ENCODE measurements at regions not wholly inside any gene's neighbourhood (a gene's known extent, or its start where the extent isn't known, plus 50 kb on each side); places are given as distances from the start of the nearest gene placed in this dataset.

DNA sequence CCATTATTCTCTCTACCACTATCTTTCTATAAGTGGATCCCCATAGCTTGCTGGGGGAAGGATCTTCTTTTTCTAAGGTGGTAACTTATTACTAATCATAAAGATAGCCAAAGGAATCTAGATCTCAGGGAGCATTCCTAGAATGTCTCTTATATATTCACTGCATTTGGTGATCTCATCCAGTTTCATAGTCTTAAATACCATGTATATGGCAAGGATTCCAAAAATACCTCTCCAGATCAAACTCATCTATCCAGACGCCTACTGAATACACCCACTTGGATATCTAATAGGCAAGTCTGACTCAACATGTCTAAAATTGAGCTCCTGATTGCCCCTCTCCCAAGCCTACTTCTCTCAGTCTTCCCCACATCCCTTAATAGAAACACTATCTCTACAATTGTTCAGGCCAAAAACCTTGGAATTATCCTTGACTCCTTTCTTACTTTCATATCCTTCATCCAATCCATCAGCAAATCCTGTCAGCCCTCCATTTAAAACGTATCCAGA is 264.4 kb downstream of the HACE1 start:
- H3K4me1 ChIP-seq (ENCODE audit: control insufficient read depth, extremely low read depth, insufficient read depth, low read length) = peaks cover 3% of the 10 kb centered on the region
- no peak overlapping the region for H3K27ac ChIP-seq (ENCODE audit: insufficient read depth, low read depth, low read length)
- BruUV-seq (replicated peaks) = no TSS peak
- dilution Hi-C loops (cut with MboI; ENCODE audit: extremely low pct_ligation_motif_present, low sequenced_read_pairs) = no loop called here
- no peak for FAIRE-seq
- TF ChIP-seq MYC (IDR thresholded peaks at IDR 0.05; ENCODE audit: low read depth, low read length) (no peak), GATA2 (IDR thresholded peaks at IDR 0.05; ENCODE audit: insufficient read depth, insufficient read length, low read depth, low read length) (no peak), POLR2A (IDR thresholded peaks at IDR 0.05; ENCODE audit: low read depth, low read length) (no peak), MAX (IDR thresholded peaks at IDR 0.05; ENCODE audit: insufficient read depth, insufficient read length) (no peak)
- H3K27me3 ChIP-seq (ENCODE audit: control insufficient read depth in 2 of 2, insufficient read depth in 2 of 2, low read length in 2 of 2) = peaks cover 3 to 4% of the 10 kb centered on the region in 2 experiments
- H3K4me2 ChIP-seq (ENCODE audit: insufficient read depth, low read length) = no peak overlapping the region
- H3K4me3 ChIP-seq (replicated peaks in 1 of 3; ENCODE audit: insufficient read depth in 1 of 3, low read depth in 1 of 3, low read length in 3 of 3) = no peak overlapping the region
- no peaks in the 10 kb centered on the region for H3K9me1 ChIP-seq (replicated peaks; ENCODE audit: control insufficient read depth, extremely low read depth, insufficient read depth, low read length)
- intact Hi-C loops (cut with micrococcal nuclease) = no loop called here
- H3K79me2 ChIP-seq (ENCODE audit: control insufficient read depth, insufficient read depth, low read length) = no peaks in the 10 kb centered on the region
- POLR2A ChIA-PET = no interaction called here
- no peak overlapping the region for H3K9ac ChIP-seq (replicated peaks; ENCODE audit: extremely low read depth, insufficient read depth, low read length)
- no peak for DNase-seq (ENCODE audit: low read depth, low spot score)
- CTCF ChIA-PET = interaction anchor here (1.2 kb wide), 1 partner anchor 9 kb away, joined by 3 read pairs; no protein-coding TSS in a partner anchor
- no peaks in the 10 kb centered on the region for H3K36me3 ChIP-seq (ENCODE audit: control insufficient read depth in 2 of 2, extremely low read depth in 1 of 2, insufficient read depth in 2 of 2, low read length in 2 of 2)
- H4K20me1 ChIP-seq (replicated peaks; ENCODE audit: control insufficient read depth, extremely low read depth, insufficient read depth, low read length) = peaks cover 2% of the 10 kb centered on the region
- H2AFZ ChIP-seq (ENCODE audit: low read depth, low read length) = no peak overlapping the region
- H3K9me3 ChIP-seq (replicated peaks; ENCODE audit: control insufficient read depth, insufficient read depth, low read length) = no peaks in the 10 kb centered on the region

DNA sequence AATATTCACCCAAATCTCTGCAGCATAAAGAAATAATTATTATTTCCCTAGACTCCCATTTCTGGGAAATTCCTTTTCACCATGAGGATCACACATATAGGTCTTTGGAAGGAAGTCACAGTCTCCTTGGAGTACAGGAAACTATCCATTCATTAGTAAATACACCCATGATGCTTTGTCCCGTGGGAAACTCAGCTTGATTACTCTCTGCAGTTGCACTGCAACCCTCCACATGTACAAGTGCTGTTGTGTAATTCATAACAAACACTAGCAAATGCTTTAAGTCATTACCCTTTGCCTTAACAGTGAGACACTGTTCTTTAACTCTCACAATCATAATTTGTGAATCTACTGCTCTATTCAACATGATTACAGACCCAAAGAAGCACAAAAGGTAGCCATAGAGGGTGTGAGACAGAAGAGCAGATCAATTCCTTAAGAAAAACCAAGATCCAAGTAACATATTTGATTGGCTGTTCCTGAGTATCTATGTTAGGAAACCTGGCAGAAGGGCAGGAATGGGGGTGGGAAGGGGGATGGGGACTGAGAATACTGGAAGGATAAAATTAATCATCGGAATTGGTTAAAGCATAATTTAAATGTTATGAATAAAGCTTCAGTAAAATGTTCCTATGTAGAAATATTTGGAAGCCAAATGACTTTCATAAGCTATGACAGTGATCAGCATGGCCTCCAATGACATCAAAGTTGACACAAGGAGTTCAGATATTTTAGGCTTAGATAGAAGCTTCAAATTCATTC is 268.0 kb downstream of the HACE1 start:
- Histone ChIP-seq H2AFZ (ENCODE audit: low read depth, low read length) (no peak overlapping the region), H3K9ac (replicated peaks; ENCODE audit: extremely low read depth, insufficient read depth, low read length) (no peak overlapping the region), H3K36me3 (ENCODE audit: control insufficient read depth in 2 of 2, extremely low read depth in 1 of 2, insufficient read depth in 2 of 2, low read length in 2 of 2) (no peaks in the 10 kb centered on the region), H3K9me3 (replicated peaks; ENCODE audit: control insufficient read depth, insufficient read depth, low read length) (no peaks in the 10 kb centered on the region), H4K20me1 (replicated peaks; ENCODE audit: control insufficient read depth, extremely low read depth, insufficient read depth, low read length) (no peaks in the 10 kb centered on the region), H3K79me2 (ENCODE audit: control insufficient read depth, insufficient read depth, low read length) (no peaks in the 10 kb centered on the region), H3K9me1 (replicated peaks; ENCODE audit: control insufficient read depth, extremely low read depth, insufficient read depth, low read length) (no peaks in the 10 kb centered on the region), H3K4me2 (ENCODE audit: insufficient read depth, low read length) (no peak overlapping the region), H3K27me3 (ENCODE audit: control insufficient read depth in 2 of 2, insufficient read depth in 2 of 2, low read length in 2 of 2) (no peaks in the 10 kb centered on the region), H3K4me3 (replicated peaks in 1 of 3; ENCODE audit: insufficient read depth in 1 of 3, low read depth in 1 of 3, low read length in 3 of 3) (no peak overlapping the region), H3K27ac (ENCODE audit: insufficient read depth, low read depth, low read length) (no peak overlapping the region), H3K4me1 (ENCODE audit: control insufficient read depth, extremely low read depth, insufficient read depth, low read length) (no peaks in the 10 kb centered on the region)
- peak; percentile 35 for DNase-seq (ENCODE audit: low read depth, low spot score)
- ChIA-PET CTCF (no interaction called here), POLR2A (no interaction called here)
- no peak for FAIRE-seq
- BruUV-seq (replicated peaks) = no TSS peak
- dilution Hi-C loops (cut with MboI; ENCODE audit: extremely low pct_ligation_motif_present, low sequenced_read_pairs) = no loop called here
- intact Hi-C loops (cut with micrococcal nuclease) = no loop called here
- TF ChIP-seq POLR2A (IDR thresholded peaks at IDR 0.05; ENCODE audit: low read depth, low read length) = no peak
- TF ChIP-seq JUN (IDR thresholded peaks at IDR 0.05; ENCODE audit: borderline replicate concordance, insufficient read depth, insufficient read length, low read depth) = no peak
- no peak for TF ChIP-seq MYC (IDR thresholded peaks at IDR 0.05; ENCODE audit: low read depth, low read length)
- no peak for TF ChIP-seq MAX (IDR thresholded peaks at IDR 0.05; ENCODE audit: insufficient read depth, insufficient read length)
- no peak for TF ChIP-seq GATA2 (IDR thresholded peaks at IDR 0.05; ENCODE audit: insufficient read depth, insufficient read length, low read depth, low read length)
- TF ChIP-seq, protein P1, sequence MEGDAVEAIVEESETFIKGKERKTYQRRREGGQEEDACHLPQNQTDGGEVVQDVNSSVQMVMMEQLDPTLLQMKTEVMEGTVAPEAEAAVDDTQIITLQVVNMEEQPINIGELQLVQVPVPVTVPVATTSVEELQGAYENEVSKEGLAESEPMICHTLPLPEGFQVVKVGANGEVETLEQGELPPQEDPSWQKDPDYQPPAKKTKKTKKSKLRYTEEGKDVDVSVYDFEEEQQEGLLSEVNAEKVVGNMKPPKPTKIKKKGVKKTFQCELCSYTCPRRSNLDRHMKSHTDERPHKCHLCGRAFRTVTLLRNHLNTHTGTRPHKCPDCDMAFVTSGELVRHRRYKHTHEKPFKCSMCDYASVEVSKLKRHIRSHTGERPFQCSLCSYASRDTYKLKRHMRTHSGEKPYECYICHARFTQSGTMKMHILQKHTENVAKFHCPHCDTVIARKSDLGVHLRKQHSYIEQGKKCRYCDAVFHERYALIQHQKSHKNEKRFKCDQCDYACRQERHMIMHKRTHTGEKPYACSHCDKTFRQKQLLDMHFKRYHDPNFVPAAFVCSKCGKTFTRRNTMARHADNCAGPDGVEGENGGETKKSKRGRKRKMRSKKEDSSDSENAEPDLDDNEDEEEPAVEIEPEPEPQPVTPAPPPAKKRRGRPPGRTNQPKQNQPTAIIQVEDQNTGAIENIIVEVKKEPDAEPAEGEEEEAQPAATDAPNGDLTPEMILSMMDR (IDR thresholded peaks at IDR 0.05; ENCODE audit: extremely low read depth in 1 of 2, insufficient read depth in 1 of 2, low read depth in 1 of 2, low read length in 2 of 2) = no peak
- TF ChIP-seq EZH2 (IDR thresholded peaks at IDR 0.05; ENCODE audit: borderline replicate concordance, low read depth, low read length, severe bottlenecking) = no peak
- TF ChIP-seq FOS (IDR thresholded peaks at IDR 0.05; ENCODE audit: borderline replicate concordance, insufficient read depth, low read length) = no peak
- no peak for TF ChIP-seq POLR2AphosphoS5 (IDR thresholded peaks at IDR 0.05; ENCODE audit: insufficient read depth, low read depth, low read length)

All from endothelial cell of umbilical vein (primary cell).